ENCODE measurements at regions not wholly inside any gene's neighbourhood (a gene's known extent, or its start where the extent isn't known, plus 50 kb on each side); places are given as distances from the start of the nearest gene placed in this dataset.

DNA sequence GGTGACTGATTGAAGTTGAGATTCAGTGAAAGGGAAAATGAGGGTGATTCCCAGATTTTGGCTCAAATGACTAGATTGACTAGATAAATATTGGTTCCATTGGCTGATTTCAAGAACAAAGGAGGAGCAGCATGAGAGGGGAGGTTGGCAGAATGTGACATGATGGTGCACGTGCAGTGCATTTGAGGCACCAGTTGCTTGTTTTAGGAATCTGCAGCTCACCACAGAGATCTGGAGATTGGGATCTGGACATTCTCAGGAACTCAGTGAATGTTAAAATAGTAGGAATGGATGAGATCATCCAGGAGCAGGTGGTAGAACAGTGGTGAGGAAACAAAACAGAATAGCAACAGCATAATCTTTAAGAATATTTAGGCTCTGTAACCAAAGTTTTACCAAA lies 496.3 kb downstream of the DHX35 start:
- intact Hi-C loops (cut with DNase I, micrococcal nuclease): no loop called here
- POLR2A ChIA-PET: no interaction called here
- Histone ChIP-seq H3K9me3 (ENCODE audit: control insufficient read depth in 1 of 2, insufficient read depth in 1 of 2, low read length in 2 of 2) (peaks cover 0 to 5% of the 10 kb centered on the region in 2 experiments), H3K4me1 (ENCODE audit: insufficient read depth, low read length) (no peaks in the 10 kb centered on the region), H3K4me3 (ENCODE audit: low read length) (no peak overlapping the region), H3K36me3 (ENCODE audit: insufficient read depth, low read length) (no peaks in the 10 kb centered on the region), H3K27me3 (ENCODE audit: control insufficient read depth in 1 of 2, insufficient read depth in 2 of 2, low read length in 2 of 2) (no peaks in the 10 kb centered on the region), H3K27ac (ENCODE audit: low read depth in 1 of 2, low read length in 2 of 2) (no peak overlapping the region)
- H3K4me1 Mint-ChIP-seq (ENCODE audit: low read depth): no peaks in the 10 kb centered on the region
- no peak overlapping the region for H3K4me3 Mint-ChIP-seq
- H3K27ac Mint-ChIP-seq: no peak overlapping the region
- TF ChIP-seq, protein P1, sequence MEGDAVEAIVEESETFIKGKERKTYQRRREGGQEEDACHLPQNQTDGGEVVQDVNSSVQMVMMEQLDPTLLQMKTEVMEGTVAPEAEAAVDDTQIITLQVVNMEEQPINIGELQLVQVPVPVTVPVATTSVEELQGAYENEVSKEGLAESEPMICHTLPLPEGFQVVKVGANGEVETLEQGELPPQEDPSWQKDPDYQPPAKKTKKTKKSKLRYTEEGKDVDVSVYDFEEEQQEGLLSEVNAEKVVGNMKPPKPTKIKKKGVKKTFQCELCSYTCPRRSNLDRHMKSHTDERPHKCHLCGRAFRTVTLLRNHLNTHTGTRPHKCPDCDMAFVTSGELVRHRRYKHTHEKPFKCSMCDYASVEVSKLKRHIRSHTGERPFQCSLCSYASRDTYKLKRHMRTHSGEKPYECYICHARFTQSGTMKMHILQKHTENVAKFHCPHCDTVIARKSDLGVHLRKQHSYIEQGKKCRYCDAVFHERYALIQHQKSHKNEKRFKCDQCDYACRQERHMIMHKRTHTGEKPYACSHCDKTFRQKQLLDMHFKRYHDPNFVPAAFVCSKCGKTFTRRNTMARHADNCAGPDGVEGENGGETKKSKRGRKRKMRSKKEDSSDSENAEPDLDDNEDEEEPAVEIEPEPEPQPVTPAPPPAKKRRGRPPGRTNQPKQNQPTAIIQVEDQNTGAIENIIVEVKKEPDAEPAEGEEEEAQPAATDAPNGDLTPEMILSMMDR (IDR thresholded peaks at IDR 0.05): no peak
- DNase-seq: no peak
- CTCF ChIA-PET: no interaction called here
- peaks cover 13% of the 10 kb centered on the region for H3K27me3 Mint-ChIP-seq
- H3K9me3 Mint-ChIP-seq: no peaks in the 10 kb centered on the region
- H3K36me3 Mint-ChIP-seq (ENCODE audit: low read depth): no peaks in the 10 kb centered on the region
- ATAC-seq (ENCODE audit: poor library complexity): no peak

DNA sequence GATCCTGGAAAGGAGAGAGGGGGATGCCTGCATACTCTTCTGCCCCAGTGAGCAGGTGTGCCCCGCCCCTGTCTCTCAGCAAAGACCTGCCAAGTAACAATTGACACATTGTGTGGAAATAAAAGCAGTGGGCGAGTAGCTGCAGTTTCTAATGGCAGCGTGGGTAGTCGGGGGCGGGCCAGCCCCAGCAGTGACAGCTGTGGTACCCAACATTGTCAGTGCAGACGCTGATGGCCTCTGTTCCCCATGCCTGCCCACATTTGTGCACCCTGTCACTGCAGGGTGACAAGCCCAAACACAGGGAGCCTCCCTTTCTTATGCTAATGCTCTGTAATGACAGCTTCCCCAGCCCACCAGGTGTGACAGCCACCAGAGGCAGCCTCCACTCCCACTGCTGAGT lies 491.7 kb downstream of the DHX35 start:
- ATAC-seq (ENCODE audit: poor library complexity): no peak
- no peak for DNase-seq
- Mint-ChIP-seq H3K27me3 (peaks cover 10% of the 10 kb centered on the region), H3K36me3 (ENCODE audit: low read depth) (no peaks in the 10 kb centered on the region), H3K27ac (no peak overlapping the region), H3K4me1 (ENCODE audit: low read depth) (no peaks in the 10 kb centered on the region), H3K4me3 (no peak overlapping the region), H3K9me3 (no peaks in the 10 kb centered on the region)
- no peak overlapping the region for H3K27ac ChIP-seq (ENCODE audit: low read depth in 1 of 2, low read length in 2 of 2)
- no peaks in the 10 kb centered on the region for H3K4me1 ChIP-seq (ENCODE audit: insufficient read depth, low read length)
- no peak overlapping the region for H3K4me3 ChIP-seq (ENCODE audit: low read length)
- no peaks in the 10 kb centered on the region for H3K27me3 ChIP-seq (ENCODE audit: control insufficient read depth in 1 of 2, insufficient read depth in 2 of 2, low read length in 2 of 2)
- intact Hi-C loops (cut with DNase I, micrococcal nuclease): no loop called here
- CTCF ChIA-PET: no interaction called here
- POLR2A ChIA-PET: no interaction called here
- TF ChIP-seq, protein P1 (IDR thresholded peaks at IDR 0.05): no peak
- H3K9me3 ChIP-seq (ENCODE audit: control insufficient read depth in 1 of 2, insufficient read depth in 1 of 2, low read length in 2 of 2): peaks cover 0 to 5% of the 10 kb centered on the region in 2 experiments
- no peaks in the 10 kb centered on the region for H3K36me3 ChIP-seq (ENCODE audit: insufficient read depth, low read length)

DNA sequence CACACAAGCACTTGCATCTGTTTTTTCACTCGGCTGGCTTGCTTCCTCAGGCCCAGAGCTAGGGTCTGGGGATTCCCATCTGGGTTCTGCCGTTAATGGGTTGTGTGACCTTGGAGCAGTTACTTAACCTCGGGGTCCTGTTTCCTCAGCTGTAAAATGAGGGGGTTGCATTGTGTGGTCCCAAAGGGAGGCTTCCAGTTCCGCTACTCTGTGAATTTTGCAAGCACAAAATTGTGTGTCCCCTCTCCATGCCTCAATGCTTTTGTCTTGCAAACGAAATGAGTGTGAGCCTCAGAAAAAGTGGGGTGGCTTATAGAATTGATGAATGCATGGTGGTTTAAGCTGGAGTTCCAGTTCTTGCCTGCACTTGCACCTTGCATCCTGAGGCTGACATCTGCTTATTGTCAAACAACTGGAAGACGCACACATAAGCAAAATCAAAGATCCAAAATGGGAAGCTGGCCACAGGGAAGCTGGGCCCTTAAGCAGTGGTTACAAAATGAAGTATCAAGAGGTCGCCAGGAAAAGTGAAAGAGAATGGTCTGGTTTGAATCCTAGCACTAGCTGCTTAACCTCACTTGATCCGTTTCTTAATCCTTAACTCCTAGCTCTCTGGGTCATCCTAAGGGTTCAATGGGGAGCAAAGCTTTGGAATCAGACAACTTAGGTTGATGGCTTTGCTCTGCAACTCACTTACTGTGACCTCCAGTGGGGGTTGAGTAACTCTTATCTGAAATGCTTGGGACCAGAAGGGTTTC lies 490.6 kb downstream of the DHX35 start:
- CTCF ChIA-PET: no interaction called here

More for the DNA sequence above, 490.6 kb downstream of the DHX35 start:
- H3K9me3 Mint-ChIP-seq: no peaks in the 10 kb centered on the region
- intact Hi-C loops (cut with DNase I, micrococcal nuclease): no loop called here
- H3K27ac ChIP-seq (ENCODE audit: low read depth in 1 of 2, low read length in 2 of 2): no peak overlapping the region
- TF ChIP-seq, protein P1 (IDR thresholded peaks at IDR 0.05): no peak
- DNase-seq: no peak
- H3K4me3 ChIP-seq (ENCODE audit: low read length): no peak overlapping the region
- peaks cover 0 to 5% of the 10 kb centered on the region in 2 experiments for H3K9me3 ChIP-seq (ENCODE audit: control insufficient read depth in 1 of 2, insufficient read depth in 1 of 2, low read length in 2 of 2)
- no peaks in the 10 kb centered on the region for H3K27me3 Mint-ChIP-seq
- POLR2A ChIA-PET: no interaction called here
- no peak overlapping the region for H3K27ac Mint-ChIP-seq
- H3K27me3 ChIP-seq (ENCODE audit: control insufficient read depth in 1 of 2, insufficient read depth in 2 of 2, low read length in 2 of 2): no peaks in the 10 kb centered on the region
- H3K4me3 Mint-ChIP-seq: no peak overlapping the region
- H3K36me3 ChIP-seq (ENCODE audit: insufficient read depth, low read length): no peaks in the 10 kb centered on the region
- no peaks in the 10 kb centered on the region for H3K4me1 ChIP-seq (ENCODE audit: insufficient read depth, low read length)
- H3K36me3 Mint-ChIP-seq (ENCODE audit: low read depth): no peaks in the 10 kb centered on the region
- no peak for ATAC-seq (ENCODE audit: poor library complexity)
- no peaks in the 10 kb centered on the region for H3K4me1 Mint-ChIP-seq (ENCODE audit: low read depth)
